Right lobe of liver (tissue), 4 donors: ENCODE measurements at regions not wholly inside any gene's neighbourhood (a gene's known extent, or its start where the extent isn't known, plus 50 kb on each side); places are given as distances from the start of the nearest gene placed in this dataset.

ENCODE experiments used
- CTCF ChIP-seq, 4 donors: fragments of 200-600 bp in 3 of 4; fragments of 450-650 bp in 1 of 4; IDR thresholded peaks; one replicate each; pipeline versions ENCODE4 v1.5.1 to v1.8.0; 2016 to 2022; ENCODE audit warnings: antibody characterized with exemption in 4 of 4, mild to moderate bottlenecking in 2 of 4
- POLR2A ChIP-seq: fragments of 450-650 bp; IDR thresholded peaks from one replicate; pipeline ENCODE4 v1.6.1; 2017; ENCODE audit warnings: antibody characterized with exemption, mild to moderate bottlenecking
- donor health status: DM: no; HTN: no; CAD: no.
- donor health status: DM: no; HTN: no; CAD: no.
- donor health status: DM: no; HTN: yes; CAD: no.

- TF ChIP-seq CTCF (IDR thresholded peaks at IDR 0.05) (no peak), POLR2A (no peak)
Observed at GRCh38 chr2:167702227-167702626, 545.2 kb downstream of the STK39 start.
